ENCODE measurements at regions not wholly inside any gene's neighbourhood (a gene's known extent, or its start where the extent isn't known, plus 50 kb on each side); places are given as distances from the start of the nearest gene placed in this dataset.

DNA sequence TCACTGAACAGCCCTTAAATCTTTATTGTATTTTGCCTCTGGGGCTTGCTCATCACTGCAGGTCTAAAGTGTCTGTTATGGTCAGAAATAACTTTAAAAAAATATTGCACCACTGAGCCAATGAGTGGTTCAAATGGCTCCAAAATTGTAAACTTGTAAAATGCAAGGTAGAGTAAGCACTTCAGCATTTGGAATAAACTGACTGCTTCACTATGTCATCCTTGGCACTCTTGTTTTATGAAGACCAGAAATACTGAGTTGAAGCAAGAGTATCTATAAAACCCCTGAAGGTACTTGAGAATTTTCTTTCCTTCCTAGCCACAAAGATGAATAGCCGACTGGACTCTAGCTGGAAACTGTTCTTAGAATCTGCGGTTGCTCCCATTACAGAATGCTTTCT is 390.3 kb upstream of the DPH6 start:
- TF ChIP-seq, protein P1, sequence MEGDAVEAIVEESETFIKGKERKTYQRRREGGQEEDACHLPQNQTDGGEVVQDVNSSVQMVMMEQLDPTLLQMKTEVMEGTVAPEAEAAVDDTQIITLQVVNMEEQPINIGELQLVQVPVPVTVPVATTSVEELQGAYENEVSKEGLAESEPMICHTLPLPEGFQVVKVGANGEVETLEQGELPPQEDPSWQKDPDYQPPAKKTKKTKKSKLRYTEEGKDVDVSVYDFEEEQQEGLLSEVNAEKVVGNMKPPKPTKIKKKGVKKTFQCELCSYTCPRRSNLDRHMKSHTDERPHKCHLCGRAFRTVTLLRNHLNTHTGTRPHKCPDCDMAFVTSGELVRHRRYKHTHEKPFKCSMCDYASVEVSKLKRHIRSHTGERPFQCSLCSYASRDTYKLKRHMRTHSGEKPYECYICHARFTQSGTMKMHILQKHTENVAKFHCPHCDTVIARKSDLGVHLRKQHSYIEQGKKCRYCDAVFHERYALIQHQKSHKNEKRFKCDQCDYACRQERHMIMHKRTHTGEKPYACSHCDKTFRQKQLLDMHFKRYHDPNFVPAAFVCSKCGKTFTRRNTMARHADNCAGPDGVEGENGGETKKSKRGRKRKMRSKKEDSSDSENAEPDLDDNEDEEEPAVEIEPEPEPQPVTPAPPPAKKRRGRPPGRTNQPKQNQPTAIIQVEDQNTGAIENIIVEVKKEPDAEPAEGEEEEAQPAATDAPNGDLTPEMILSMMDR (conservative IDR thresholded peaks at IDR 0.05): no peak
- no peak for TF ChIP-seq EZH2 (IDR thresholded peaks at IDR 0.05; ENCODE audit: low read depth)

Data from PC-9 (cell line).